GM12875 (cell line): ENCODE measurements at regions not wholly inside any gene's neighbourhood (a gene's known extent, or its start where the extent isn't known, plus 50 kb on each side); places are given as distances from the start of the nearest gene placed in this dataset.

Source experiments
- H3K4me3 ChIP-seq: one replicate; pipeline ENCODE4 v1.5.1; 2011; ENCODE audit warnings: low read depth, low read length, control low read depth
- TF ChIP-seq, protein P1 (sequence below): IDR thresholded peaks from 2 replicates; pipeline ENCODE4 v1.5.1; 2011; ENCODE audit warnings: low read depth, mild to moderate bottlenecking, control low read depth, inconsistent platforms, low read length, moderate library complexity, borderline replicate concordance; ENCODE audit not compliant: insufficient read depth

DNA sequence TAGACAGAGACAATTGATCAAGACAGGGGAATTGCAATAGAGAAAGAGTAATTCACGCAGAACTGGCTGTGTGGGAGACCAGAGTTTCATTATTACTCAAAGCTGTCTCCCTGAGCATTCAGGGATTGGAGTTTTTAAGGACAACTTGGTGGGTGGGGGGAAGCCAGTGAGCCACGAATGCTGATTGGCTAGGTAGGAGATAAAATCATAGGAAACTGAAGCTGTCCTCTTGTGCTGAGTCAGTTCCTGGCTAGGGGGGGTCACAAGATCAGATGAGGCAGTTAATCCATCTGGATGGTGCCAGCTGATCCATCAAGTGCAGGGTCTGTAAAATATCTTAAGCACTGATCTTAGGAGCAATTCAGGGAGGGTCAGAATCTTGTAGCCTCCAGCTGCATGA is 358.6 kb downstream of the GPM6A start:
- H3K4me3 ChIP-seq: no peak overlapping the region
- TF ChIP-seq, protein P1, sequence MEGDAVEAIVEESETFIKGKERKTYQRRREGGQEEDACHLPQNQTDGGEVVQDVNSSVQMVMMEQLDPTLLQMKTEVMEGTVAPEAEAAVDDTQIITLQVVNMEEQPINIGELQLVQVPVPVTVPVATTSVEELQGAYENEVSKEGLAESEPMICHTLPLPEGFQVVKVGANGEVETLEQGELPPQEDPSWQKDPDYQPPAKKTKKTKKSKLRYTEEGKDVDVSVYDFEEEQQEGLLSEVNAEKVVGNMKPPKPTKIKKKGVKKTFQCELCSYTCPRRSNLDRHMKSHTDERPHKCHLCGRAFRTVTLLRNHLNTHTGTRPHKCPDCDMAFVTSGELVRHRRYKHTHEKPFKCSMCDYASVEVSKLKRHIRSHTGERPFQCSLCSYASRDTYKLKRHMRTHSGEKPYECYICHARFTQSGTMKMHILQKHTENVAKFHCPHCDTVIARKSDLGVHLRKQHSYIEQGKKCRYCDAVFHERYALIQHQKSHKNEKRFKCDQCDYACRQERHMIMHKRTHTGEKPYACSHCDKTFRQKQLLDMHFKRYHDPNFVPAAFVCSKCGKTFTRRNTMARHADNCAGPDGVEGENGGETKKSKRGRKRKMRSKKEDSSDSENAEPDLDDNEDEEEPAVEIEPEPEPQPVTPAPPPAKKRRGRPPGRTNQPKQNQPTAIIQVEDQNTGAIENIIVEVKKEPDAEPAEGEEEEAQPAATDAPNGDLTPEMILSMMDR: no peak

DNA sequence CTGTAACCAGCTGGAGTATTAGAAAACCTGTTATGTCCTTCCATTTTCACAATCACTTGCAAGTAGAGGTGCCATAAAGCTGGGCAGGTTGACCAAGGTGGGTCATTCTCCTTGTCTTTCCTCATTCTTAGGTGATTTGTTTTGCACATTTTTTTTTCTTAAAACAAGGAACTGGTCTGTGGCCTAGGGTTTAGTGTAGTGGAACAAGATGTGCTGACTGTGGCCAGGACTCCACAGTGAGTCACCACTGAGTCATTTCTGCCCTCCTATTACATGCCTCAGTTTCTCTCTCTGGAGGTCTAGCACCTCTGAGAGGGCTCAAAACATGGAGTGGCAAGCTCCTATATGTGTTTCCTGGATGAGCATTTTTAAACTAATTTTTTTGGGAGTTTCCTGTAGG is 355.9 kb downstream of the GPM6A start:
- TF ChIP-seq, protein P1: no peak
- H3K4me3 ChIP-seq: no peak overlapping the region

DNA sequence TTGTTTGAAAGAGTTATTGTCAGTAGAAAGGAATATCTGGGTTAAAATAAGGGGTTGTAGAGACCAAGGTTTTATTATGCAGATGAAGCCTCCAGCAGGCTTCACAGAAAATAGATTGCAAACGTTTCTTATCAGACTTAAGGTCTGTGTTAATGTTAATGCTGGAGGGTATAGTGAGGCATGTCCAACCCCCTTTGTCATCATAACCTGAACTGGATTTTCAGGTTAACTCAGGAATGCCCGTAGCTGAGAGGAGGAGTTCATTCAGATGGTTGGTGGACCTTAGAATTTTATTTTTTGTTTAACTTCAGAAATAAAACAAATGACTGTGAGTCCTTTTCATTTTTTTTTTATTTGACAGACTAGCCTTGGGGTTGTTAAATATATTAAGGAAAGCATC is 354.1 kb downstream of the GPM6A start:
- TF ChIP-seq, protein P1: no peak
- H3K4me3 ChIP-seq: no peak overlapping the region

DNA sequence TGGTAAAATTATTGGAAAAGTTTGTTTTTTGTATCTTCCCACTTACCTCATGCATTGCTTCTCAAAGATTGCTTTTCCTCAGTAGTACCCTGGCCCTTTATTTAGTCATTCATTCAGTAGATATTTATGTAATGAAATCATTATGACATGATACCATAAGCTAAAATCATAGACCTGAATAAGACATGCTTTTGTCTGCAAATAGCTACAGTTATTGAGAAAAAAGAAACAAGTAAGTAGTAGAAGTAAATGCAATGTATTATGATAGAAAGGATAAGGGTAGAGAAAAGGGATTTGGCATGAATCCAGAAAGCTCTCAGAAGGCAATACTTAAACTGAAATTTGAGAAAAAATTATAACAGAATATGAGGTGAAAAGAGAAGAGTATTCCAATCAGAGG is 352.5 kb downstream of the GPM6A start:
- no peak overlapping the region for H3K4me3 ChIP-seq
- TF ChIP-seq, protein P1: no peak

DNA sequence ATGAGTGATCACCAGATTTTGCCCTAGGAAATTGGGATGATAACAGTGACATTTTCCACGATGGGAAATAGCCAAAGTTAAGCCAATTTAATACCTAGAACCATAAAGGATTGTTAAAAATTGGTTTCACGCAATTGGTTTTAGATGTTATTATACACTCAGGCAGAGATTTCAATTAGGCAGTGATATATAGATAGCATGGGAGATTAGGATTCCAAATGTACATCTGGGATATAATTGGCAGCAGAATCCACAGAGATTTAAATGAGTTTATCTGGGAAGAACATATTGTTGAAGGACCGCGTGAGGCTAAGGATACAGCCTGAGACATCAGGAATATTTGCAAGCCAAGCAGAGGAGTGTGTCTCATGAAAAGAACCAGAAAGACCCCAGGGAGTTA is 351.6 kb downstream of the GPM6A start:
- no peak overlapping the region for H3K4me3 ChIP-seq
- TF ChIP-seq, protein P1: no peak

DNA sequence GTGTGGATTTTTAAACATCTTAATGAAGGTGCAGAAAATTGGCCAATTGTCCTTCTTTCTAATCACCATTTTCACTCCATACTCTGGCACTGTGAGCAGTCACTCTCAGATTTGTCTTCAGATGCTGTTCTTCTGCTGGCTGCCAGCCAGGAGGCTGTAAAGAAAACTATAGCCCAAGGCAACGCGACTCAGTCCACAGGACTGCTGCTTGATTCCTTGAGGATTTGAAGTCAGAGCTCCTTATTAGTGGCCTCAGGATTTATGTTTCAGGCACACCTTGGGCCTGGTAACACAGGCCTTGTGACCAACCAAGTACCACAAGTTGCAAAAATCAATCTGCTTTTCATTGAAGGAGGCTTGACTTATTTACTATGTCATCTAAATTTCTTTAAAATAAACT is 342.6 kb downstream of the GPM6A start:
- no peak overlapping the region for H3K4me3 ChIP-seq
- TF ChIP-seq, protein P1: no peak

DNA sequence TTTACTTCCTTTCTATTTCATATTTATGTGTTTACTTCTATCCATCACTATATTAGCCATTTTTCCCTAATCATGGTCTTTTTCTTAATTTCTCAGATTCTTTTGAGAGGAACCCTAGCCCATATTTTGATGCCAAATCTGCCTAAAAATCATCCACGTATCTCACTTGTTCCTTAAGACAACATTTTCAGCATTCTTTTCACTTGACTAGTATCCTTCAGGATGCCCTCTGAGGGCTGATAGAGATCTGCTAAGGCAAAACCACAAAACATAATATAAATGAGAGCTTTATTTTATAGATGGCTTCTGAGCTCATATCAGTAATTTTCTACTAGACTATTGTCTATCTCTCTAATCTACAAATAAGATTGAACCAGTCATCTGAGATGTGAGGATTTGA is 341.9 kb downstream of the GPM6A start:
- H3K4me3 ChIP-seq: no peak overlapping the region
- TF ChIP-seq, protein P1: no peak
